Aorta (tissue), 5 donors: ENCODE measurements at regions not wholly inside any gene's neighbourhood (a gene's known extent, or its start where the extent isn't known, plus 50 kb on each side); places are given as distances from the start of the nearest gene placed in this dataset.
"Not testable (repeated sequence)": the region's sequence is repeated elsewhere in the genome, so short reads cannot be mapped to it uniquely, and the experiment has no call there.

Source experiments
- ATAC-seq: fragments of 200-7000 bp; cut with Tn5 transposase; one replicate; pipeline ENCODE4 v1.9.1; 2022; ENCODE audit warnings: moderate library complexity; ENCODE audit not compliant: low FRiP score
- DNase-seq, 2 donors: peaks; one replicate each; pipeline ENCODE4 v3.0.0-alpha.2; 2020
- H3K27ac ChIP-seq, 2 donors: one replicate each; pipeline ENCODE4 v1.5.1; 2013; ENCODE audit warnings: low read length in 2 of 2, mild to moderate bottlenecking in 2 of 2, moderate library complexity in 2 of 2, control low read depth in 1 of 2, inconsistent platforms in 1 of 2, low read depth in 1 of 2
- H3K27me3 ChIP-seq, 2 donors: one replicate each; pipeline ENCODE4 v1.6.1; 2013; ENCODE audit warnings: control low read depth in 1 of 2, low read length in 1 of 2, mild to moderate bottlenecking in 1 of 2, moderate library complexity in 1 of 2; ENCODE audit not compliant: insufficient read depth in 2 of 2, control insufficient read depth in 1 of 2
- H3K36me3 ChIP-seq, 2 donors: one replicate each; pipeline ENCODE4 v1.6.1; 2013; ENCODE audit warnings: control low read depth in 1 of 2, low read length in 1 of 2, mild to moderate bottlenecking in 1 of 2; ENCODE audit not compliant: insufficient read depth in 2 of 2, control insufficient read depth in 1 of 2
- H3K4me1 ChIP-seq, 2 donors: one replicate each; pipeline ENCODE4 v1.6.1; 2013; ENCODE audit warnings: low read length in 2 of 2, control low read depth in 1 of 2, mild to moderate bottlenecking in 1 of 2, moderate library complexity in 1 of 2; ENCODE audit not compliant: insufficient read depth in 2 of 2, control insufficient read depth in 1 of 2
- H3K4me3 ChIP-seq, 2 donors: one replicate each; pipeline ENCODE4 v1.5.1; 2013; ENCODE audit warnings: low read length in 2 of 2, control low read depth in 1 of 2, mild to moderate bottlenecking in 1 of 2
- H3K9me3 ChIP-seq: one replicate; pipeline ENCODE4 v1.6.1; 2013; ENCODE audit warnings: mild to moderate bottlenecking, low read length; ENCODE audit not compliant: control insufficient read depth
- WGBS, 2 donors: extraction: QIAGEN DNeasy Blood & Tissue Kit; methylation state at CpG; one replicate each; pipeline ENCODE4 v1.1.7; 2013; 5-methylcytosine and 5-hydroxymethylcytosine counted together
- intact Hi-C, 2 donors: fragments of 100-400 bp; cut with DNase I; formaldehyde crosslinking; loops; one replicate each; pipeline versions ENCODE4 v1.14.2 to v1.15.0; 2022
- donor health status: healthy with polysubstance abuse.
- donor health status: Bipolar disorder and iron deficiency.
- donor health status: DM: no; HTN: no; CAD: no.
- donor health status: DM: no; HTN: no; CAD: no.
- donor health status: DM: yes; HTN: yes; CAD: no.

DNA sequence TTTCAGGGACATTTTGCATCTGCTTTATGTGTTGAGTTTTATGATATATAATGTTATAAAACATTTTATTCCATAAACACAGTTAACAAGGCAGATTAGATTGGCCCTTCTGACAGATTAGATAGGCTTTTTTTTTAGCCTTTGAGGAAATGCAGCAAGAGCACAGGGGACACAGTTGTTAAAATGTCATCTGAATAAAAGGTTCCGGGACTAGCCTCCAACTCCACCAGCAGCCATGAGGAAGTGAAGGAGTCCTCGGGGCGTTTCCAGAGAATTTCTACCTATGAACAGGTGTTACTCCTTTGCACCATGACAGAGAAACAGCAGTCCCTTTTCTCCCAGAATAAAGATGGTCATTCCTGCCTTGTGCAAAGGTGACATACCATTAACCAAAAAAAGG is 167.8 kb upstream of the KBTBD8 start:
- no peak overlapping the region for H3K27ac ChIP-seq
- ATAC-seq = no peak
- no peaks in the 10 kb centered on the region for H3K4me1 ChIP-seq
- H3K4me3 ChIP-seq = no peak overlapping the region
- WGBS, 2 donors = 45 to 46% methylated on average over 3 of the region's 3 CpGs
- no peak for DNase-seq
- H3K27me3 ChIP-seq = no peaks in the 10 kb centered on the region
- no peaks in the 10 kb centered on the region for H3K36me3 ChIP-seq
- intact Hi-C loops = no loop called here
- H3K9me3 ChIP-seq = peaks cover 1% of the 10 kb centered on the region

DNA sequence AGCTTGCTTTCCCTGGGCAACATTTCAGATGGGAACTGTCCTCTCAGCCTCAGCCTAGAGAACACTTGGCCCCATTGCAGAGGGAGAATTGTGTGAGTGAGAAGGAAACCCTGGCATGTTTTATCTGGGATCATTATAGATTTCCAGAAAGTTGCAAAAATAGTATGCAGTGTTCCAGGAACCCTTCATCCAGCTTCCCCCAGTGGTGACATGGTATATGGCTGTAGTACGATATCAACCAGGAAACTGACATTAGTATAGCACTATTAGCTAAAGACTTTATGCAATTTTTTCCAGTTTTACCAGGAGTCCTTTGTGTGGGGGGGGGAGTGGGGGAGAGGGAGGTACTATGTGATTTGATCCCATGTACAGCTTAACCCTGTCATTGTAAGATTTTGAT is 166.2 kb upstream of the KBTBD8 start:
- H3K36me3 ChIP-seq = no peaks in the 10 kb centered on the region
- intact Hi-C loops = no loop called here
- DNase-seq = no peak
- no peaks in the 10 kb centered on the region for H3K27me3 ChIP-seq
- H3K4me1 ChIP-seq = no peaks in the 10 kb centered on the region
- no peak for ATAC-seq
- no peak overlapping the region for H3K27ac ChIP-seq
- WGBS, 2 donors = 90% methylated on average over 1 of the region's 1 CpG
- no peak overlapping the region for H3K4me3 ChIP-seq
- peaks cover 1% of the 10 kb centered on the region for H3K9me3 ChIP-seq

DNA sequence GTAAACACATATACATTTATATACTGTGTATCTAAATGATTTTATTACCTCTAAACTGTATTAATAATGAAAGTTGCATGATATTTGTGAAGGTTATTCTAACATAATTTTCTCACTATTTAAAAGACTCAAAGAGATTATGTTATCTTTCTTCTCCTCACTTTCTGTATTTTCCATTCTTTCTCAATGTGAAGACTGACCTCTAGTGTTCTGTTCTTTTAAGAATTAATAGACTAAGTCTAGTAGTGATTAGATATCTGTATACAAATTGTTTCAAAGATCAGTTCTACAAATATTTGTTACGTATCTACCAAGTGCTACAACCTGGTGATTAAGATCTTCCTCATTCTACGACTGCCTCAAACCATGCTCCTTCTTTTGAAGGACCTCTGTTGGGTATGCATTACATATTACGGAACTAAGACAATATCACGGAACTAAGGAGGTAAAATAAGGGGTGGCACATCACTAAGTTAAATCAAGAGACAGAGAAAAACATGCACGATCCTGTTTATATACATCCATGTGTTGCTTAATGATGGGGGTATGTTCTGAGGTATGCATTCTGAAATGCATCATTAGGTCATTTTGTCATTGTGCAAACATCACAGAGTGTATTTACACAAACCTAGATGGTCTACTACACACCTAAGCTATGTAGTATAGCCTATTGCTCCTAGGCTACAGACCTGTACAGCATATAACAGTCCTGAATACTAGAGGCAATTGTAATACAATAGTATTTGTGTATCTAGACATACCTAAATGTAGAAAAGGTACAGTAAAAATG is 161.5 kb upstream of the KBTBD8 start:
- Histone ChIP-seq H3K27ac (no peak overlapping the region), H3K4me3 (no peak overlapping the region), H3K9me3 (peaks cover 1% of the 10 kb centered on the region), H3K36me3 (no peaks in the 10 kb centered on the region), H3K4me1 (no peaks in the 10 kb centered on the region), H3K27me3 (peaks cover 0 to 2% of the 10 kb centered on the region in 2 donors)
- DNase-seq (no peak), ATAC-seq (no peak)
- 73 to 76% methylated on average over 5 of the region's 5 CpGs for WGBS, 2 donors
- intact Hi-C loops = no loop called here

DNA sequence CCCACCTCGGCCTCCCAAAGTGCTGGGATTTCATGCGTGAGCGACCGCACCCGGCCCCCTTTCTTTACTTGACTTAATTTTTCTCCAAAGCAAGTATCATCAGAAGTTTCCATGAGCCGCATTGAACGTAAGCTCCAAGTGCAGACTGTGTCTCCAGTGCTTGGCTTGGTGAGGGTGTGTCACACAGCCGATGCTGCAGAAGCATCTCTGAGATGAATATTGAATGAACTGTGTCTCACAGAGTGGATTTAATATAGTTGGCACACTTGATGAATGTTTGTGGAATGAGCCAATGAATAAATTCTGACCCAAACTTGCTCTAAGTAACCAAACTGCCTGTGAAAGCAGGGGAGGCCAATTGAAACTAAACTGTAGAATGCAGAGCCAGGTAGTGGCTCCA is 159.4 kb upstream of the KBTBD8 start:
- Histone ChIP-seq H3K27me3 (peaks cover 0 to 2% of the 10 kb centered on the region in 2 donors), H3K4me3 (no peak overlapping the region), H3K36me3 (no peaks in the 10 kb centered on the region), H3K27ac (no peak overlapping the region), H3K9me3 (peaks cover 1% of the 10 kb centered on the region), H3K4me1 (no peaks in the 10 kb centered on the region)
- DNase-seq (no peak), ATAC-seq (no peak)
- intact Hi-C loops = no loop called here
- 93 to 96% methylated on average over 8 of the region's 8 CpGs for WGBS, 2 donors

DNA sequence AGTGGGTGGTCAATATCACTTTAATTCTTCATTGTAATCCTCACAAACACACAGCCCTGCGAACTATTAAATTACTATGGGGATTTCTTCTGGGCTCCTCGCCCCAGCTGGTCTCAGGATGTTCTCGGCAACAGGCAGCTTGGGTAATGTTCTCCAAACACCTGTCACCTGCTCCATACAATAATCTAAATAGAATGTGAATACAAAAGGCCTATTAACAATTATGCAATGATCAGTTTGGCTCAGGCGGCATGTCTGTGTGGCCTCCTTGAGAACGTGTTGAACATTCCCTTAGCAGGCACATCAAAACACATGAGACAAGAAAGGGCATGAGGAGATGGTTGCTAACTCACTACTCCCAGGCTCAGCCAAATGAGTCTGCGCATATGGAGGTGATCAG is 158.6 kb upstream of the KBTBD8 start:
- ATAC-seq (no peak), DNase-seq (no peak)
- no peaks in the 10 kb centered on the region for H3K9me3 ChIP-seq
- peaks cover 0 to 2% of the 10 kb centered on the region in 2 donors for H3K27me3 ChIP-seq
- H3K4me3 ChIP-seq = no peak overlapping the region
- H3K27ac ChIP-seq = no peak overlapping the region
- 91 to 92% methylated on average over 6 of the region's 6 CpGs for WGBS, 2 donors
- no peaks in the 10 kb centered on the region for H3K36me3 ChIP-seq
- intact Hi-C loops = no loop called here
- H3K4me1 ChIP-seq = no peaks in the 10 kb centered on the region

DNA sequence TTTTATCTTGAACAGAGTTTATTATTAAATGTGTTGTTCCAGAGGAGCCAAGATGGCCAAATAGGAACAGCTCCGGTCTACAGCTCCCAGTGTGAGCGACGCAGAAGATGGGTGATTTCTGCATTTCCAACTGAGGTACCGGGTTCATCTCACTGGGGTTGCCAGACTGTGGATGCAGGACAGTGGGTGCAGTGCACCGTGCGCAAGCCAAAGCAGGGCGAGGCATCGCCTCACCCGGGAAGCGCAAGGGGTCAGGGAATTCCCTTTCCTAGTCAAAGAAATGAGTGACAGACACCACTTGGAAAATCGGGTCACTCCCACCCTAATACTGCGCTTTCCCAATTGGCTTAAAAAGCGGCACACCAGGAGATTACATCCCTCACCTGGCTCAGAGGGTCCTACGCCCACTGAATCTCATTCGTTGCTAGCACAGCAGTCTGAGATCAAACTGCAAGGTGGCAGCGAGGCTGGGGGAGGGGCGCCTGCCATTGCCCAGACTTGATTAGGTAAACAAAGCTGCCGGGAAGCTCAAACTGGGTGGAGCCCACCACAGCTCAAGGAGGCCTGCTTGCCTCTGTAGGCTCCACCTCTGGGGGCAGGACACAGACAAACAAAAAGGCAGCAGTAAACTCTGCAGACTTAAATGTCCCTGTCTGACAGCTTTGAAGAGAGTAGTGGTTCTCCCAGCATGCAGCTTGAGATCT is 155.2 kb upstream of the KBTBD8 start:
- intact Hi-C loops, H3K4me1 ChIP-seq, H3K27me3 ChIP-seq, H3K9me3 ChIP-seq, H3K4me3 ChIP-seq, ATAC-seq, DNase-seq, H3K36me3 ChIP-seq, H3K27ac ChIP-seq: not testable (repeated sequence)
- WGBS, 2 donors = 87 to 92% methylated on average over 18 of the region's 18 CpGs

DNA sequence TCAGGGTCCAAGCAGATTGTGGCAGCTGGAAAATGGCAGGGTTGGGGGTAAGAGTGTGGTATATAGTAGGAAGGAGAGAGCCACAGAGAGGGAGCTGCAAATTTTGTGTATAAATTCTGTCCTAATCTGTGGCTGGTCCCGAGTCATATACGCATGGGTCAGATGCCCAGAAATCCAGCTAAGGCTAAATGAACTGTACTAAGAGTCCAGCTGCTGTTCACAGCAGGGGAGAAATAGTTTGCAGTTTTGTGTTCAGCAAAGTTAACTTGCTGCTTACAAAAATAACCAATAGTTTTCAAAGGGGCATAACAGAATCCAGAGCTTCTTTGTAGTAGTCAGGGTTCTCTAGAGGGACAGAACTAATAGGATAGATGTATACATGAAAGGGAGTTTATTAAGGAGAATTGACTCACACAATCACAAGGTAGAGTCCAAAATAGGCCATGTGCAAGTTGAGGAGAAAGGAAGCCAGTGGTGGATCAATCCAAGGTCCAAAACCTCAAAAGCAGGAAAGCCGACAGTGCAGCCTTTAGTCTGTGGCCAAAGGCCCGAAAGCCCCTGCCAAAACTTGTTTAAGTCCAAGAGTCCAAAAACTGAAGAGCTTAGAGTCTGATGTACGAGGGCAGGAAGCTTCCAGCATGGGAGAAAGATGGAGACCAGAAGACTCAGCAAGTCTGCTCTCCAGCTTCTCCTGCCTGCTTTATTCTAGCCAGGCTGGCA is 146.1 kb upstream of the KBTBD8 start:
- H3K4me3 ChIP-seq = no peak overlapping the region
- H3K9me3 ChIP-seq = no peaks in the 10 kb centered on the region
- WGBS, 2 donors = 78 to 83% methylated on average over 5 of the region's 5 CpGs
- DNase-seq (no peak), ATAC-seq (no peak)
- H3K4me1 ChIP-seq = no peaks in the 10 kb centered on the region
- no peak overlapping the region for H3K27ac ChIP-seq
- no peaks in the 10 kb centered on the region for H3K27me3 ChIP-seq
- intact Hi-C loops = no loop called here
- H3K36me3 ChIP-seq = no peaks in the 10 kb centered on the region

DNA sequence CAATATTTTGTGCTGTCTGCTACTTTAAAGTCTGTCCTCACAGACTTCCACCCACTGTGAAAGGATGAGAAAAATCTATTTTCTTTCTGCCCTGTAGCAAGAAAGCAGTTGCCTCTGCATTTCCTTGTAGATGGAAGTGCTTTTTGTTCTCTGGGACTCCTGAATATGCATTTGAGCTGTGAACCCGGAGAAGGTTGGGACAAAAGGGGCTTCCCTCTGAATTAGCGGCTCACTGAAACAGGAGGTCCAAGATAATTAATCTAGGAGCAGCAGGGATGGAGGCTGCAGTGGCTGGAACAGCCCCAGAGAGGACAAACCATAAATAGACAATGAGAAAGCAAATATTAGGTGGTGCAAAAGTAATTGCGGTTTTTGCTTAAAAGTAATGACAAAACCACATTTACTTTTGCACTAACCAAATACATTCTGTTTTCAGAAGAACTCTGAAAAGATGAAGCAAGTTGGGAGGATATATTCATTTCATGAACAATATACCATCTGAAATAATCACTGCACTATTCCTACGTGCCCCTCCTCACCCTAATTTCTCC is 143.4 kb upstream of the KBTBD8 start:
- ATAC-seq = no peak
- Histone ChIP-seq H3K36me3 (no peaks in the 10 kb centered on the region), H3K4me1 (no peaks in the 10 kb centered on the region), H3K27me3 (no peaks in the 10 kb centered on the region), H3K27ac (no peak overlapping the region), H3K9me3 (no peaks in the 10 kb centered on the region), H3K4me3 (no peak overlapping the region)
- DNase-seq = no peak
- intact Hi-C loops = no loop called here
- WGBS, 2 donors = 48 to 51% methylated on average over 4 of the region's 4 CpGs
